NCI-H1930 (cell line): ENCODE measurements at regions not wholly inside any gene's neighbourhood (a gene's known extent, or its start where the extent isn't known, plus 50 kb on each side); places are given as distances from the start of the nearest gene placed in this dataset.

Experiments used
- DNase-seq, 2 experiments: peaks; one replicate each; lab custom pipeline; 2025; lab: John Stamatoyannopoulos, UW

DNA sequence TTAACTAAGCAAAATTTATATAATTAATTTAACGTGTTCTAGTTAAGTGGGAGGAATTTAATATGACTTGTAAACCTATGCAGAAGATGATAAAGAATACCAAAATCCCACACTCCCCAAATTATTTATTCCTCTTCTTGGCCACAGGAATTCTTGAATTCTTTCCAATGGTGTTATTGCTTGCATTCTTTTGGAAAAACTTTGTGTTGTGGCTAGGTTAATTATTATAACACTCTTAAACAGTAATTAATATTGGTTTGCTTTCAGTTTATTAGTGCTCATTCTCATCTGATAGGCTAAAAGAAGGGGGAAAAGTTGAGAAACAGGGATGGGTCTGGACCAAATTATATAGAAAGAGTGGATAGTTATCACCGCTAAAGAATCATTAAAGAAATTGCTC, 141.5 kb upstream of the PABPC4L start:
- DNase-seq = no peak

DNA sequence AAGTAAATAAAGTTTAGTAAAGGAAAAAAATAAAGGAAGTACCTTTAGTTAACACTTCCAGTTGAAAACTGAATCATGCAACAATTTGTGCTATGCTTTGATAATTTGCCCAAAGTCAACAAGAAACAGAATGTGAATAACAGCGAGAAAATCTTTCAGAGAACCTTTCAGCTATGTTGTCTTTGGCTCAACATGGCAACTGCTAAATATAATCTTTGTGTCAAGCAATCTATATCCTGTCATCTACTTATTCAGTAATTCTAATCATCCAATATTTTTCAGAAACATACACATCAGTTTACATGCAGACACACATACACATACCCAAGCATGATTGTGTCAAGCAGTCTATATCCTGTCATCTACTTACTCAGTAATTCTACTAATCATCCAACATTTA, 136.0 kb upstream of the PABPC4L start:
- no peak for DNase-seq

DNA sequence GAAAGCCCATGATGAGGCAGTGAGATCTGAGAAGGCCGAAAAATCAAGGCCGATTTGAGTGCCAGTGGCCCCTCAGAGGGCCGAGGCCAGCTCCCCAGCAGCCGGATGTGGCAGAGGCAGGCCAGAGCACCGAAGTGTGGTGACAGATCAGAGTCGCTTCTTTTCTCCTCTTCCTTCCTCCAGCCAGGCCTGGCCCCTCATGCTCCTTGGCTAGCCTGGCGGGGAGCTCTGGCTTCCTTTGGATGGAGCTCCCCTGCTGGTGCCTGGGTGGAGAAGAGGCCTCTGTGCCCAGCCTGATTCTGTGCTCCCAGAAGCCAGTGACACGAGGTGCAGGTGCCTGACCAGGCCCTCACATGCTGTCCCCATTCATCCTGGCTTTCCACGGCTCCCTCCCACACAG, 127.2 kb upstream of the PABPC4L start:
- DNase-seq = no peak

DNA sequence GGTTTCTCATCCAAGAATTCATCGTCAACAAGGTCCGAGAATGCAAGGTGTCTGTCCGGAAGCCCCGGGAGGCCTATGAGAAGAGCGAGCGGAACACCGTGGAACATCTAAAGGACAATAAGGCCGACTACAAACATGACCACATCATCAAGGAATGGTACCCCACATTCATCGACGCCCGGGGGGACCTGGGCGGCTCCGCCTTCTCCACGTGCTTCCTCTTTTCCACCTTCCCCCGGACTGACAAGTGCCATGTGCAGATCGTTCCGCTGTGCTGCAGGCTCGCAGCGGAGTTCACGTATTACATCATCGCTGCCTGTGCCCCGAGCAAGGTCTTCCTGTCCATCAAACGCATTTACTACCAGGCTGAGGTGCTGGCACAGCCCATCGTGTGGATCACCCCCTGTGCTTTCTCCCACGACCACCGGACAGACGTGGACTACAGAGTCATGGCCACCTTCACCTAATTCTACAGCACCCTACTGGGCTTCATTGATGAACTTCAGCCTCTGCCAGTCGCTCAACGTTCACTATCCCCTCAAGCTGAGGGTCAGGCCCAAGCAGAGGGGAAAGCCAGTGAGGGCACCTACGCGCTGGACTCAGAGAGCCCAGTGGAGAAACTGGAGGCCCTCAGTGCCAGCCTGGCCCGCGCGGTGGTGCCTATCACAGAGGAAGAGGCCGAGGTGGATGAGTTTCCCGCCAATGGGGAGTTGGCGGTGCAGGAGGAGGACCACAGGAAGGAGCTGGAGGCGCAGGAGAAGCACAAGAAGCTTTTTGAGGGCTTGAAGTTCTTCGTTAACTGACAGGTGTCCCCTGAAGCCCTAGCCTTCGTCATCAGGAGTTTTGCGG, 125.9 kb upstream of the PABPC4L start:
- peak; percentile 17 to 25 for DNase-seq

DNA sequence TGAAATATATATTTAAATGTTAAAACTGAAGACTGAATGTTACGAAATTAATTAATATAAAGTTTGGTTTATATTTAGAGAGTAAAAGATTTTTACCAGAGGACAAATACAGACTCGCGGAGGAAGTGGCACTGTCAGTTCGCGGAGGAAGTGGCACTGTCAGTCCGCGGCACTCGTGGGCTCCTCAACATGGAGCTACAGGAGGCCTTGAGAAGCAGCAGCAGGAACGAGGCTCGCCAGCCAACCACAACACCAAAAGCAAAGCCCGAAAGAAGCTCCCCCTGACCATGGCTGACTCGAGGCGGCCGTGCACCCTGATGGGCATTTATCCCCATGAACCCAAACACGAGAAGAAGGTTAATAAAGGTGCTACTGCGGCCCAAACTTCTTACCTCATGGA, 125.3 kb upstream of the PABPC4L start:
- DNase-seq = no peak

DNA sequence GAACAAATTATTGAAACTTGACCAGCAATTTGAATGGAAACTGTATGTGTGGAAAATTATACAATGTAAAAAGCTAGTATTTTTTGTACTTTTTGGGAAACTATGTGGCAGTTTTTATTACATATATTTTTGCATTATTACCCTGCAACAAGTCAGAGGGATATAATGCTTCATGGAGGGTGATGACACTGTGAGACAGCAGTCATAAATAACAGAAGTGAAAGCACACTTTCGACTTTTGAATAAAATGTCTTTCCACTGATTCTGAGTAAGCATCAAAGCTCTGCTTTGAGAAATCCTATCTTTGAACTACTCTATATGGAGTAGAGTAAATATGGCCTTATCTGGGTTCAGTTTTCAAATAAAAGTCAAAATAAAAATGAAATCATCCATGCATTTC, 122.6 kb upstream of the PABPC4L start:
- DNase-seq = no peak

DNA sequence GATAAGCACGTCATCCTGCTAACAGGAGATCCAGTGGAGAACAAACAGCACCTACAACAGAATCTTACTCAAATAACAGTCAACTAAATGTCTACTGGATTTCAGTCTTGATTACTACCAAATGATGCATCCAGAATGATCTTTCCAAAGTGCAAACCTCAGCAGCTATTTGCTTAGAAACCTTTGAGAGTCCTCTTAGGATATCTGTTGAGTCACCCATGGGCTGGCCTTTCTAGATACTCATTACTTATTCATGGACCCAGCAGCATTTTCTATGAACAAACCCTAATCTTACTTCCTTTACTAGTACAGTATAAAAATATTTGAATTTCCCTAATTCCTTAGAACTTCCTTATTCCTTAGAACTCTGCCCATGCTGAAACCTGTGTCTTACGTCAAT, 118.5 kb upstream of the PABPC4L start:
- DNase-seq = no peak

DNA sequence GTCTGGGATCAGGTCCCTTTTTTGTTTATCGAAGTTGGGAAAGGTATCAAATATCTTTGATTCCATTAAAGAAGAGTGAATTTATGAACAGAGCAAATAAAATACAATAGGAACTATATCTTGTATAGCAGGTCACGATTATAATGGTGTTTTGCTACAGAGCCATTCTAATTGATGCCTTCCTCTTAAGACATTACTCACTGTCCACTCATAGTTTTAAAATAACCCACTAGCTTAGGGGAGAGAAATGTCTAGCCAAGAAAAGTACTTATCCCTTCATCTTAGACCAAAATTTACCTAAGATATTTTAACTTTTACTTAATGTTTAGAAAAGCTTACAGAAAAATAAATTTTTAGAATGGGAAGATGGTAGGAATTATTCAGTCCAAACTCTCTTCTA, 112.0 kb upstream of the PABPC4L start:
- no peak for DNase-seq

DNA sequence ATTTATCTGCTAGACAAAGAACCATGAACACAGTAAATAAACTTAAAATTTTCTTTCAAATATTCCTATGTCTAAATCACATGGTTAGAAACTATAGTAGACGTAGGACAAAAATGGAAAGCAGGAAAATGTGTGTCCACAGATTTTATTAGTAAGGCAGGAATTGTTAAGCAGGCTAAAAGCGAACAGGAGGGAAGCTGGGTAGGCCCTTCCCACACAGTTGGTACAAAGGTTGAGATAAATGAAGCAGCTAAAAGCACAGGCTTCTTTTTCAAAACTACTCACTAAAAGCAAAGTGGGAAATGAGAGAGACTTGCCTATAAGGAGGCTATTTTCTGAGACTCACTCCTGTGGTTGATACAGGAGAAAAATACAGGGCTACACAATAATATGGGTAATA, 108.1 kb upstream of the PABPC4L start:
- DNase-seq = no peak

DNA sequence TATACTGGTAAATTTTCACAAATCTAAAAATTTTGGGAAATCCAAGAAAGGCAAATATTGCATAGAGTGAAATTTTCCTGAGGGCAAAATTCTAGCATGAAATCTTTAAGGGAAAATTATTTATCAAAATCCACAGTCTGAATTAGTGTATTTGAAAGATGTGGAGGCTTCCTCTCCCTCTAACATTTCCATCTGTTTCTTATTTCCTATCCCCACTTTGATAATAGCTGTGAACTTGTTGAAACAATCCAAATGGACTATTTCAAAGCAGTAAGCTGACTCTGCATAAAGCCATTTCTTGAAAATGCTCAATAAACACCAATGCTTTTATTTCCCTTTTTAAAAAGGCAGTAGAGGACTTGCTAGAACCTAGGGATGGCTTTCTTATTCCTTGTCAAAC, 107.3 kb upstream of the PABPC4L start:
- DNase-seq = no peak

DNA sequence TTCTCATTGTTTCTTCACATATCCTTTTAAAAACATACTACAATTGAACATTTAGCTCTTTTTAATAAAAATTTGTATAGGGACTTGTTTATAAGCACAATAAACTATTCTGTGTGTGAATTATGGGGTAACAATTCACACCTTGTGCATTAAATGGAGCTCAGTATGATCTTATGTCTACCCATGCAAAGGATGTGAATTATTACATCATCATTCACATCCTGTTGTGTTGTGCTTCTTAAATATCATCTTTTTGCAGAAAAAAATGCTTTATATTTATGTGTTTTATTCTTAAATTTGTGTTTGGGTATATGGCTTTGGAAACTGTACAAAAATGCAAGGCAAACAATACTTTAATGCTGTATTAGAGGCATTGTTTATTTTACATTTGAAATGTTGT, 96.7 kb upstream of the PABPC4L start:
- DNase-seq = no peak

DNA sequence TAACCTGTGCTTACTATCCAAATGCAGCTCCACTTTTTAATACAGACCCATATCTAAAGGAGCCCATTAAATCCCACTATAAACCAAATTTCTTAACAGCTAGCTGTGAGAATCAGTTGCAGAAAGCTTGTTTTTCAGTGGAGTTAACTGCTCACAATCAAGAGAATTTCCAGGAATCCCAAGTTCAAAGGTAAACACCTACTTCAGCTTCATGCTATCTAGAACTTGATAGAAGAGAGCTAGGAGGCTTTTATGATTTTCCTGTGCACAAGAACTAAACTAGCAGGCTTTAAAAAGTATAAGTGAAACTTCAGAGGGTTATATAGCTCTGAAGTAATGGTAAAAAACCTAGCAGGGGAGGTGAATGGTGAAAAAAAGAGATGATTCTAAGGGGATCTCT, 96.2 kb upstream of the PABPC4L start:
- DNase-seq = no peak

DNA sequence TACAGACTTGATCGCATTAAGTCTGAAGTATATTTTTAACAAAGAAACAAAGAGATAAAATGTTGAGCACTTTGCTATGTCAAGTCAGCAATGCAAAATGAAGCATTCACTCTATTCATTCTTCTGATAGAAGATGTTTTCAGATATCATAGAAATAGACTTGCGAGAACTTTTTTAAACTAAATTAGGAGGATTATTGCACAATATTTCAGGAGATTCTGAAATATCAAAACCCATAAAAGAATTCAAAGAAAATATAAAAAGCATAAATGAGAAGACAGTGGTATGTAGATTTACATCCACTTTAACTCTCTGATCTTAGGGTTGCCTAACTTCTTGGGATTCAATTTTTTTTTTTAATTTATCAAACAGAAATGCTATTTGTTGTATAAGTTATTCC, 81.1 kb upstream of the PABPC4L start:
- DNase-seq = no peak

DNA sequence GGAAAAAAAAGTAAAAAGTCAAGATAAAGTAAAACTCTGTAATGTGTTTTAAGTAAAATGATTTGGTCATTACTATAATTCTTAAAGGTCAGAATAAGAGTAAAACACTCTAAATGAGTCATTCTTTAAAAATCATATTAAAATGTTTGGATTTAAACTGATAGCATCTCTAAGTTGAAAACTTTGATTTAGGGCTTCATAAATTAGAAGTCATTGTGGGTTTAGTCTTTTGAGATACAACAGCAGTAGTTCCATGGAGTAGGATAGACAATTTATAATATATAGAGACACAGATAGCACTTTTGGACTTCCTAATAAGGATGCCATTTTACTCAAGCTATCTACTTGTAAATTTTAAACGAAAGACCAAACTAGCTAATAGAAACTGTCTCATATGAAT, 77.1 kb upstream of the PABPC4L start:
- DNase-seq = no peak

DNA sequence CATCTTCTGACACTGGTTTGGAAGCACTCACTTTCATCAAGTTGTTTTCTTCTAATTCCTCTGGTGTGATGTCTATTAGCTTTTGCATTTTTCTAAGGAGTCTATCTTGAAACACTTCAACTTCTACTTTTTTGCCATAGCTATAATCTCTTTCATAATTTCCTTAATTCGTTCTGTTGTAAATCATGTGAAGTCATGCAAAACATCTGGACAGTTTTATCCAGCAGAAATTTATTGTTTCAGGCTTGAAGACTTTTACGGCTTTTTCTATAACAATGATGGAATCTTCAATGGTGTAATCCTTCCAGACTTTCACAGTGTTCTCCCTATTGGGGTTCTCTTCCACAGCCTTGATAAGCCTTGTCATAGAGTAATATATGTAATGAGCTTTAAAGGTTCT, 74.9 kb upstream of the PABPC4L start:
- no peak for DNase-seq

DNA sequence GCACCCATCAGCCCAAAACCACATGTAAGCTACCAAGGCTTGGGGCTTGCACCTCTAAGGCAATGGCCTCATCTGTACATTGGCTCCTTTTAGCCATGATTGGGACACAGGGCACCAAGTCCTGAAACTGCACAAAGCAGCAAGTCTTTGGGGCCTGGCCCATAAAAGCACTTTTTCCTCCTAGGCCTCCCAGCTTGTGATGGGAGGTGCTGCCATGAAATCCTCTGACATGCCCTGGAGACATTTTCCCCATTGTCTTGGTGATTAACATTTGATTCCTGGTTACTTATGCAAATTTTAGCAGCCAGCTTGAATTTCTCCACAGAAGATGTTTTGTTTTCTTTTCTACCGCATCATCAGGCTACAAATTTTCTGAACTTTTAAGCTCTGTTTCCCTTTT, 58.5 kb upstream of the PABPC4L start:
- DNase-seq = no peak
